GM12872 (cell line): ENCODE measurements at regions not wholly inside any gene's neighbourhood (a gene's known extent, or its start where the extent isn't known, plus 50 kb on each side); places are given as distances from the start of the nearest gene placed in this dataset.

Experiments
- CTCF ChIP-seq: IDR thresholded peaks from 3 replicates; pipeline ENCODE4 v1.5.1; 2011; ENCODE audit warnings: low read depth, mild to moderate bottlenecking, low read length, moderate library complexity; ENCODE audit not compliant: insufficient read depth

- no peak for TF ChIP-seq CTCF
These were observed 1999.3 kb upstream of the CDH9 start for GRCh38 chr5:29037716-29038115.

- TF ChIP-seq CTCF, result no peak
These were observed 1985.7 kb upstream of the CDH9 start for GRCh38 chr5:29024052-29024451.

- no peak for TF ChIP-seq CTCF
These were observed 1985.2 kb upstream of the CDH9 start for GRCh38 chr5:29023541-29023940.

GRCh38 chr5:29017501-29017900 lies 1979.1 kb upstream of the CDH9 start:
- no peak for TF ChIP-seq CTCF

GRCh38 chr5:29016067-29016466 lies 1977.7 kb upstream of the CDH9 start:
- no peak for TF ChIP-seq CTCF

GRCh38 chr5:29015523-29015922 lies 1977.1 kb upstream of the CDH9 start:
- TF ChIP-seq CTCF, result no peak

GRCh38 chr5:29005386-29005785 lies 1967.0 kb upstream of the CDH9 start:
- no peak for TF ChIP-seq CTCF

GRCh38 chr5:29002481-29002880 lies 1964.1 kb upstream of the CDH9 start:
- no peak for TF ChIP-seq CTCF
